Panc1 (cell line): ENCODE measurements at regions not wholly inside any gene's neighbourhood (a gene's known extent, or its start where the extent isn't known, plus 50 kb on each side); places are given as distances from the start of the nearest gene placed in this dataset.

Experiments used
- ATAC-seq: fragments of 200-7000 bp; cut with Tn5 transposase; 2 replicates; pipeline ENCODE4 v1.9.1; 2020; ENCODE audit warnings: mild to moderate bottlenecking, moderate library complexity
- BruUV-seq: library from RNA; stranded (reverse); fragments of 400-500 nt; replicated peaks from 2 replicates; lab custom pipeline; 2021; lab: Mats Ljungman, UMichigan
- CTCF ChIA-PET: fragments of 300-600 bp; sonication (Branson Sonifier 250); formaldehyde crosslinking; loops from one replicate; lab custom pipeline; 2022; ENCODE audit warnings: antibody characterized with exemption; lab: Charles Lee
- POLR2A ChIA-PET: fragments of 300-600 bp; sonication (Branson Sonifier 250); formaldehyde crosslinking; loops from one replicate; lab custom pipeline; 2022; ENCODE audit warnings: antibody characterized with exemption; lab: Charles Lee
- DNase-seq: peaks from one replicate; pipeline ENCODE4 v3.0.0-alpha.2; 2010; ENCODE audit warnings: low read depth, low spot score
- H3K27ac ChIP-seq: 2 replicates; pipeline ENCODE4 v1.5.1; 2011; ENCODE audit warnings: mild to moderate bottlenecking, low read length, inconsistent platforms
- H3K27me3 ChIP-seq: fragments of 200-500 bp; sonication (Bioruptor generic); 2 replicates; pipeline ENCODE4 v1.6.0; 2014; ENCODE audit warnings: low read length, inconsistent platforms; ENCODE audit not compliant: control insufficient read depth, insufficient read depth
- H3K36me3 ChIP-seq: fragments of 200-500 bp; sonication (Bioruptor generic); 2 replicates; pipeline ENCODE4 v1.5.1; 2014; ENCODE audit warnings: inconsistent platforms, mild to moderate bottlenecking, low read length, moderate library complexity; ENCODE audit not compliant: control insufficient read depth, insufficient read depth
- H3K4me1 ChIP-seq: 2 replicates; pipeline ENCODE4 v1.5.1; 2011; ENCODE audit warnings: inconsistent platforms, mild to moderate bottlenecking, low read length, moderate library complexity; ENCODE audit not compliant: control insufficient read depth, insufficient read depth
- H3K4me3 ChIP-seq, 2 experiments: 2 replicates each; pipeline ENCODE4 v1.5.1; 2011 to 2012; ENCODE audit warnings: low read depth in 2 of 2, low read length in 2 of 2, mild to moderate bottlenecking in 2 of 2, inconsistent platforms in 1 of 2, moderate library complexity in 1 of 2
- H3K9me3 ChIP-seq: fragments of 200-500 bp; sonication (Bioruptor generic); 2 replicates; pipeline ENCODE4 v1.5.1; 2014; ENCODE audit warnings: low read depth, mild to moderate bottlenecking, inconsistent platforms, low read length, moderate library complexity; ENCODE audit not compliant: control insufficient read depth, insufficient read depth
- POLR2AphosphoS5 ChIP-seq: IDR thresholded peaks from 2 replicates; pipeline ENCODE4 v1.6.1; 2012; ENCODE audit warnings: mild to moderate bottlenecking, low read depth, low read length, moderate library complexity
- SIN3A ChIP-seq: IDR thresholded peaks from 2 replicates; pipeline ENCODE4 v1.6.1; 2012; ENCODE audit warnings: low read depth, mild to moderate bottlenecking, low read length, moderate library complexity, borderline replicate concordance; ENCODE audit not compliant: insufficient read depth
- TCF7L2 ChIP-seq: IDR thresholded peaks from 2 replicates; pipeline ENCODE4 v1.6.1; 2011; ENCODE audit warnings: mild to moderate bottlenecking, low read depth, low read length, inconsistent platforms
- in situ Hi-C: cut with HindIII; loops from 2 replicates; pipeline ENCODE4 v1.10.0; 2016; ENCODE audit warnings: low sequenced_read_pairs, low pct_unique_long_range_greater_than_20kb
- intact Hi-C: fragments of 100-400 bp; cut with micrococcal nuclease; formaldehyde crosslinking; loops from one replicate; pipeline ENCODE4 v1.10.0; 2022; ENCODE audit not compliant: unreplicated experiment
- TF ChIP-seq, protein P1 (sequence below): fragments of 450-650 bp; IDR thresholded peaks from 2 replicates; pipeline ENCODE4 v1.5.1; 2017; ENCODE audit warnings: mild to moderate bottlenecking
- TF ChIP-seq, protein P2 (sequence below), 2 experiments: IDR thresholded peaks; 2 replicates each; pipeline ENCODE4 v1.6.1; 2011 to 2012; ENCODE audit warnings: low read depth in 2 of 2, control low read depth in 1 of 2, low read length in 1 of 2, mild to moderate bottlenecking in 1 of 2, moderate library complexity in 1 of 2; ENCODE audit not compliant: insufficient read depth in 1 of 2

DNA sequence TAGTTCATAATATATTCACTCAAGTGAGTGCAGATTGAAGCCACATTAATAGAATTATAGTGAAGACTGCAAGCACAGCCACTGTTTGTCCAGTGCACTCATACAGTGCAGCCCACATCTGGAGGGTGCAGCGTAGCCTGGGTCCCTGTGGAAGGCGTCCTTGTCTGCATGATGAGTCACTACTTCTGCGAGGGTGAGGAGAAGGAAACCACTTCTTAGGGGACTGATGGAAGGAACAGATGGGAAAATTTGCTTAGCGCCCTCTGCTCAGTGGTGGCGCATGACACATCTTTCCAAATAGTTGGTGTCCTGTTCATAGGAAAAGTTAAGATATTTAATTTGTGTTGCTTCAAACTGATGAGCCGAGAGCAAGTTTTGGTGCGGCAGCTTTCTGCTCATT, 330.4 kb upstream of the SMIM21 start:
- intact Hi-C loops (no loop called here), in situ Hi-C loops (no loop called here)
- H3K9me3 ChIP-seq = no peaks in the 10 kb centered on the region
- CTCF ChIA-PET = no interaction called here
- no peak overlapping the region for H3K4me3 ChIP-seq
- DNase-seq (no peak), ATAC-seq (no peak)
- H3K27ac ChIP-seq = no peak overlapping the region
- POLR2A ChIA-PET = no interaction called here
- TF ChIP-seq, protein P1, sequence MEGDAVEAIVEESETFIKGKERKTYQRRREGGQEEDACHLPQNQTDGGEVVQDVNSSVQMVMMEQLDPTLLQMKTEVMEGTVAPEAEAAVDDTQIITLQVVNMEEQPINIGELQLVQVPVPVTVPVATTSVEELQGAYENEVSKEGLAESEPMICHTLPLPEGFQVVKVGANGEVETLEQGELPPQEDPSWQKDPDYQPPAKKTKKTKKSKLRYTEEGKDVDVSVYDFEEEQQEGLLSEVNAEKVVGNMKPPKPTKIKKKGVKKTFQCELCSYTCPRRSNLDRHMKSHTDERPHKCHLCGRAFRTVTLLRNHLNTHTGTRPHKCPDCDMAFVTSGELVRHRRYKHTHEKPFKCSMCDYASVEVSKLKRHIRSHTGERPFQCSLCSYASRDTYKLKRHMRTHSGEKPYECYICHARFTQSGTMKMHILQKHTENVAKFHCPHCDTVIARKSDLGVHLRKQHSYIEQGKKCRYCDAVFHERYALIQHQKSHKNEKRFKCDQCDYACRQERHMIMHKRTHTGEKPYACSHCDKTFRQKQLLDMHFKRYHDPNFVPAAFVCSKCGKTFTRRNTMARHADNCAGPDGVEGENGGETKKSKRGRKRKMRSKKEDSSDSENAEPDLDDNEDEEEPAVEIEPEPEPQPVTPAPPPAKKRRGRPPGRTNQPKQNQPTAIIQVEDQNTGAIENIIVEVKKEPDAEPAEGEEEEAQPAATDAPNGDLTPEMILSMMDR = no peak
- TF ChIP-seq TCF7L2 = no peak
- TF ChIP-seq POLR2AphosphoS5 = no peak
- TF ChIP-seq SIN3A = no peak
- TF ChIP-seq, protein P2, sequence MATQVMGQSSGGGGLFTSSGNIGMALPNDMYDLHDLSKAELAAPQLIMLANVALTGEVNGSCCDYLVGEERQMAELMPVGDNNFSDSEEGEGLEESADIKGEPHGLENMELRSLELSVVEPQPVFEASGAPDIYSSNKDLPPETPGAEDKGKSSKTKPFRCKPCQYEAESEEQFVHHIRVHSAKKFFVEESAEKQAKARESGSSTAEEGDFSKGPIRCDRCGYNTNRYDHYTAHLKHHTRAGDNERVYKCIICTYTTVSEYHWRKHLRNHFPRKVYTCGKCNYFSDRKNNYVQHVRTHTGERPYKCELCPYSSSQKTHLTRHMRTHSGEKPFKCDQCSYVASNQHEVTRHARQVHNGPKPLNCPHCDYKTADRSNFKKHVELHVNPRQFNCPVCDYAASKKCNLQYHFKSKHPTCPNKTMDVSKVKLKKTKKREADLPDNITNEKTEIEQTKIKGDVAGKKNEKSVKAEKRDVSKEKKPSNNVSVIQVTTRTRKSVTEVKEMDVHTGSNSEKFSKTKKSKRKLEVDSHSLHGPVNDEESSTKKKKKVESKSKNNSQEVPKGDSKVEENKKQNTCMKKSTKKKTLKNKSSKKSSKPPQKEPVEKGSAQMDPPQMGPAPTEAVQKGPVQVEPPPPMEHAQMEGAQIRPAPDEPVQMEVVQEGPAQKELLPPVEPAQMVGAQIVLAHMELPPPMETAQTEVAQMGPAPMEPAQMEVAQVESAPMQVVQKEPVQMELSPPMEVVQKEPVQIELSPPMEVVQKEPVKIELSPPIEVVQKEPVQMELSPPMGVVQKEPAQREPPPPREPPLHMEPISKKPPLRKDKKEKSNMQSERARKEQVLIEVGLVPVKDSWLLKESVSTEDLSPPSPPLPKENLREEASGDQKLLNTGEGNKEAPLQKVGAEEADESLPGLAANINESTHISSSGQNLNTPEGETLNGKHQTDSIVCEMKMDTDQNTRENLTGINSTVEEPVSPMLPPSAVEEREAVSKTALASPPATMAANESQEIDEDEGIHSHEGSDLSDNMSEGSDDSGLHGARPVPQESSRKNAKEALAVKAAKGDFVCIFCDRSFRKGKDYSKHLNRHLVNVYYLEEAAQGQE (IDR thresholded peaks at IDR 0.05; ENCODE audit: insufficient read depth in 1 of 2, low read depth in 2 of 2, low read length in 1 of 2) = no peak
- no peaks in the 10 kb centered on the region for H3K4me1 ChIP-seq
- H3K36me3 ChIP-seq = no peaks in the 10 kb centered on the region
- no TSS peak for BruUV-seq
- peaks cover 5% of the 10 kb centered on the region; the same call in 1 of the 2 replicates for H3K27me3 ChIP-seq

DNA sequence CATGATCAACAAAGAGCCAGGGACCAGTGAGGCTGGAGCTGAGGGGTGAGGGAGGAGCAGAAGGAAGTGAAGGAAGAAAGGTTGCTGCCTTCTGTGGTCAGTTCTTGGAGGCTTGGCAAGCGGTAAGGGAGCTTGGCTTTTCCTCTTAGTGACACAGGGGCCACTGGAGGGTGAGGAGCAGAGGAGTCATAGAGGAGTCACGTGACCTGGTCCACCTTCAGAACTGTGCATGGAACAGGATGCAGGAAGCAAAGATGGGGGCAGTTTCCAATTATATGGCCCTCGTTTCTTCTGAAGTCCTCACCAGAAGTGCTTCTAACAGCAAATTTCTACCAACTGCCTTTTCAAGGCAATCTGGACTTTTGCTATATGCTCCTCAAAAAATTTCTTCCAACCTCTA, 326.9 kb upstream of the SMIM21 start:
- TF ChIP-seq, protein P1 = no peak
- TF ChIP-seq POLR2AphosphoS5 (no peak), SIN3A (no peak), TCF7L2 (no peak)
- TF ChIP-seq, protein P2 (IDR thresholded peaks at IDR 0.05; ENCODE audit: insufficient read depth in 1 of 2, low read depth in 2 of 2, low read length in 1 of 2) = no peak
- CTCF ChIA-PET = no interaction called here
- POLR2A ChIA-PET = no interaction called here
- intact Hi-C loops (no loop called here), in situ Hi-C loops (no loop called here)
- ATAC-seq = no peak; the same call in 1 of the 2 replicates
- Histone ChIP-seq H3K9me3 (no peaks in the 10 kb centered on the region), H3K27me3 (peaks cover 5% of the 10 kb centered on the region; the same call in 1 of the 2 replicates), H3K4me3 (no peak overlapping the region), H3K27ac (no peak overlapping the region), H3K4me1 (no peaks in the 10 kb centered on the region), H3K36me3 (no peaks in the 10 kb centered on the region)
- no peak for DNase-seq
- BruUV-seq = no TSS peak
